GM12875 (cell line): ENCODE measurements at regions not wholly inside any gene's neighbourhood (a gene's known extent, or its start where the extent isn't known, plus 50 kb on each side); places are given as distances from the start of the nearest gene placed in this dataset.

Experiments
- H3K4me3 ChIP-seq: one replicate; pipeline ENCODE4 v1.5.1; 2011; ENCODE audit warnings: low read depth, low read length, control low read depth
- TF ChIP-seq, protein P1 (sequence below): IDR thresholded peaks from 2 replicates; pipeline ENCODE4 v1.5.1; 2011; ENCODE audit warnings: low read depth, mild to moderate bottlenecking, control low read depth, inconsistent platforms, low read length, moderate library complexity, borderline replicate concordance; ENCODE audit not compliant: insufficient read depth

GRCh38 chr4:57774681-57775080 lies 664.5 kb upstream of the IGFBP7 start:
- TF ChIP-seq, protein P1, sequence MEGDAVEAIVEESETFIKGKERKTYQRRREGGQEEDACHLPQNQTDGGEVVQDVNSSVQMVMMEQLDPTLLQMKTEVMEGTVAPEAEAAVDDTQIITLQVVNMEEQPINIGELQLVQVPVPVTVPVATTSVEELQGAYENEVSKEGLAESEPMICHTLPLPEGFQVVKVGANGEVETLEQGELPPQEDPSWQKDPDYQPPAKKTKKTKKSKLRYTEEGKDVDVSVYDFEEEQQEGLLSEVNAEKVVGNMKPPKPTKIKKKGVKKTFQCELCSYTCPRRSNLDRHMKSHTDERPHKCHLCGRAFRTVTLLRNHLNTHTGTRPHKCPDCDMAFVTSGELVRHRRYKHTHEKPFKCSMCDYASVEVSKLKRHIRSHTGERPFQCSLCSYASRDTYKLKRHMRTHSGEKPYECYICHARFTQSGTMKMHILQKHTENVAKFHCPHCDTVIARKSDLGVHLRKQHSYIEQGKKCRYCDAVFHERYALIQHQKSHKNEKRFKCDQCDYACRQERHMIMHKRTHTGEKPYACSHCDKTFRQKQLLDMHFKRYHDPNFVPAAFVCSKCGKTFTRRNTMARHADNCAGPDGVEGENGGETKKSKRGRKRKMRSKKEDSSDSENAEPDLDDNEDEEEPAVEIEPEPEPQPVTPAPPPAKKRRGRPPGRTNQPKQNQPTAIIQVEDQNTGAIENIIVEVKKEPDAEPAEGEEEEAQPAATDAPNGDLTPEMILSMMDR = no peak
- no peak overlapping the region for H3K4me3 ChIP-seq

GRCh38 chr4:57774171-57774570 lies 664.0 kb upstream of the IGFBP7 start:
- no peak overlapping the region for H3K4me3 ChIP-seq
- TF ChIP-seq, protein P1 = no peak

DNA sequence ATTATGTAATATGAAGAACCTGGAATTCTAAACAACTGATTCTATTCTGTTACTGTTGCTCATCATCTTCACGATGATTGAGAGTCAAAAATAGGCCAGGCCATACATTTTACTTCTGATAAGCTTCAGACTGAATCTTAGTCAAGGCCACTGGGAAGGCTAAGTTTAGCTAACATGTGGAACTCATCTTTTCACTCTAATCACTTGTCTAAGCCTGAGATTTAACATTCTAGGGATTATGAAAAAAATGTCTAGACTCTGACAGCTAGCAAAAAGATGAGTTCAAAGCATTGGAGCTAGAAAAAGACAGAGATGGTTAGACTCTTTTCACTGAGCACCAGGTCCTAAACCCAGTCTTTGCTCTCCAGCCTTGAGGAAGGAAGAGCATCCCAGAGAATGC lies 656.2 kb upstream of the IGFBP7 start:
- TF ChIP-seq, protein P1 = no peak
- H3K4me3 ChIP-seq = no peak overlapping the region

DNA sequence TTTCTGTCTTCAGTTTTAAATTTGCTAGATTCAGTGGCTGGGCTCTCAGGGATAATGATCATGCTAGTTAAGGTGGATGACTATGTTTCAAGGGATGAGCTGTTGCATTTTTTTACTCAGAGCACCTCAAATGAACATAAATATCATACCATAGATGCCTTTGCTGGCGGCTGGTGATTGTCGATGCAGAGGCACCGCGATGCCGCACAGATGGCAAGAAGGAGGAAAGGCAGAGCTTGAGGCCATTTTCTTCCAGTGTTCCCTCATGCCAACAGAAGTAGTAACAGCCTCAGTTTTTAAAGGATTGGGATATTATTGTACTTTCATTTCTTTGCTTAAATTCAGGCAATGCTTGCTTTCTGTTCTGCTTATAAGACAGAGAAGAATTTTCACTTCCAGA lies 654.7 kb upstream of the IGFBP7 start:
- no peak overlapping the region for H3K4me3 ChIP-seq
- TF ChIP-seq, protein P1 = no peak

DNA sequence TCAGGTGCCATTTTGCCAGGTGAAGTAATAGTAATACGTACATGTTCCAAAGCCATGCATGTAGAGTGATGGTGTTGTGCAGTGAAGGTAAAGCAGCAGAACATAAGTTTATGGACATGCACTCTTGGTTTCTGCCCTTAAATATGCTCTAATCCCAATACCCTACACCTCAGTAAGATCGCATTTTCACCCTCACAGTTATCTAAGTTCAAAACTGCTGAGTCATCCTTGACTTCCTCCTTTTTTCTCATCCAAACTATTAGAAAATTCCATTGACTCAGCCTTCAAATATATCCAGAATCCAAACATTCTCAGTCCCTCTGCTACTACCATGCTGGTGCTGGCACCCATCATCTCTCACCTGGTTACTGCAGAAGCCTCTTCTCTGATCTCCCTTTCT lies 652.9 kb upstream of the IGFBP7 start:
- H3K4me3 ChIP-seq = no peak overlapping the region
- TF ChIP-seq, protein P1 = no peak

- no peak overlapping the region for H3K4me3 ChIP-seq
- TF ChIP-seq, protein P1 = no peak
Observed at GRCh38 chr4:57740625-57741190, 630.5 kb upstream of the IGFBP7 start.

GRCh38 chr4:57736781-57737180 lies 626.6 kb upstream of the IGFBP7 start:
- TF ChIP-seq, protein P1 = no peak
- H3K4me3 ChIP-seq = no peak overlapping the region
